Neural progenitor cell (in vitro differentiated cells): ENCODE measurements at regions not wholly inside any gene's neighbourhood (a gene's known extent, or its start where the extent isn't known, plus 50 kb on each side); places are given as distances from the start of the nearest gene placed in this dataset.
A peak's percentile ranks its signal among the peaks of the same experiment; 100 is the strongest.

Source experiments
- DNase-seq: peaks from one replicate; pipeline ENCODE4 v3.0.0-alpha.2; 2016; ENCODE audit warnings: low spot score
- H2AFZ ChIP-seq: fragments of 200-600 bp; sonication (generic); replicated peaks from 2 replicates; pipeline ENCODE4 v1.6.1; 2016; ENCODE audit warnings: antibody characterized with exemption
- H3F3A ChIP-seq: fragments of 200-600 bp; sonication (generic); 2 replicates; pipeline ENCODE4 v1.6.1; 2016; ENCODE audit warnings: antibody characterized with exemption, low read depth
- H3K27ac ChIP-seq: fragments of 200-600 bp; sonication (generic); 2 replicates; pipeline ENCODE4 v1.5.1; 2016; ENCODE audit warnings: mild to moderate bottlenecking
- H3K27me3 ChIP-seq: fragments of 200-600 bp; sonication (generic); 2 replicates; pipeline ENCODE4 v1.6.1; 2016; ENCODE audit warnings: mild to moderate bottlenecking, moderate library complexity
- H3K36me3 ChIP-seq: fragments of 200-600 bp; sonication (generic); 2 replicates; pipeline ENCODE4 v1.5.1; 2016
- H3K4me1 ChIP-seq: fragments of 200-600 bp; sonication (generic); 2 replicates; pipeline ENCODE4 v1.6.1; 2016; ENCODE audit warnings: mixed run types
- H3K4me2 ChIP-seq: fragments of 200-600 bp; sonication (generic); 2 replicates; pipeline ENCODE4 v1.6.1; 2016
- H3K4me3 ChIP-seq: fragments of 200-600 bp; sonication (generic); 2 replicates; pipeline ENCODE4 v1.5.1; 2016
- H3K79me2 ChIP-seq: fragments of 200-600 bp; sonication (generic); 2 replicates; pipeline ENCODE4 v1.6.1; 2016; ENCODE audit warnings: low read depth
- H3K9ac ChIP-seq: fragments of 200-600 bp; sonication (generic); 2 replicates; pipeline ENCODE4 v1.6.1; 2016
- H3K9me3 ChIP-seq: fragments of 200-600 bp; sonication (generic); 2 replicates; pipeline ENCODE4 v1.5.1; 2016; ENCODE audit warnings: low read depth
- H4K20me1 ChIP-seq: fragments of 200-600 bp; sonication (generic); 2 replicates; pipeline ENCODE4 v1.6.1; 2016; ENCODE audit warnings: low read depth
- H3K27ac Mint-ChIP-seq: 3 replicates; pipeline ENCODE4 v1.8.0; 2021; ENCODE audit warnings: mixed read lengths
- H3K27me3 Mint-ChIP-seq: 2 replicates; pipeline ENCODE4 v1.8.0; 2022; ENCODE audit warnings: low read depth, mild to moderate bottlenecking, inconsistent platforms, moderate library complexity, mixed read lengths; ENCODE audit not compliant: insufficient read depth
- H3K36me3 Mint-ChIP-seq: 3 replicates; pipeline ENCODE4 v1.8.0; 2021; ENCODE audit warnings: mixed read lengths
- H3K4me1 Mint-ChIP-seq: 3 replicates; pipeline ENCODE4 v1.8.0; 2021; ENCODE audit warnings: mixed read lengths
- H3K4me3 Mint-ChIP-seq: 3 replicates; pipeline ENCODE4 v1.8.0; 2021; ENCODE audit warnings: mild to moderate bottlenecking, moderate library complexity, mixed read lengths
- H3K9me3 Mint-ChIP-seq: 3 replicates; pipeline ENCODE4 v1.8.0; 2020; ENCODE audit warnings: mixed read lengths
- EZH2 ChIP-seq: fragments of 200-600 bp; sonication (generic); IDR thresholded peaks from 2 replicates; pipeline ENCODE4 v1.6.1; 2017; ENCODE audit warnings: antibody characterized with exemption, mild to moderate bottlenecking, moderate library complexity
- EZH2phosphoT487 ChIP-seq: fragments of 200-600 bp; sonication (generic); IDR thresholded peaks from 2 replicates; pipeline ENCODE4 v1.6.1; 2017; ENCODE audit warnings: antibody characterized with exemption
- TF ChIP-seq, protein P1 (sequence below): fragments of 200-600 bp; sonication (generic); IDR thresholded peaks from 2 replicates; pipeline ENCODE4 v1.5.1; 2017; ENCODE audit warnings: antibody characterized with exemption, mild to moderate bottlenecking

DNA sequence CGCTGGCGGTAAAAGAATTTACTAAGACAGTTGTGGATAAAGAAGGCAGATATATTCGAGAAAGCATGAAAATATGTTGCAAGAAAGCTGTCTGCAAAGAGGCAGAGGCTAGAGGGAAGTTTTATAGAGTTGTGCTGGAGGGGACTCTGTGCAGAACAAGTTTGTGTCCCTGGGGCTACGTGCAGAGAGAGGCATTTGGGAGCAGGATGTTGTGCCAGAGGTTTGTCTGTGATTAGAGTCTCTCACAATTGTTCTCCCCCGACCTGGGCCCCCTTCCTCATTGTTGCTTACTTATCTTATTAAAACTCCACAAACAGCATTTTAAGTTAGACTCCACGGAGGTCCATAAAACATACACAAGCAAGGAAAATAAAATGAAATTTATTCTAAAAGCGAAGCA is 831.3 kb downstream of the NLGN4X start:
- Histone ChIP-seq H3K4me1 (peaks cover 9% of the 10 kb centered on the region), H2AFZ (peak overlapping the region; percentile 50), H3K4me2 (peak overlapping the region; percentile 22), H3K27ac (no peak overlapping the region), H3F3A (peaks cover 5% of the 10 kb centered on the region), H3K36me3 (no peaks in the 10 kb centered on the region), H3K4me3 (no peak overlapping the region), H4K20me1 (no peaks in the 10 kb centered on the region), H3K79me2 (no peaks in the 10 kb centered on the region), H3K27me3 (no peaks in the 10 kb centered on the region), H3K9ac (no peak overlapping the region), H3K9me3 (no peaks in the 10 kb centered on the region)
- peak; percentile 34 for DNase-seq
- Mint-ChIP-seq H3K4me3 (no peak overlapping the region), H3K27ac (no peak overlapping the region), H3K4me1 (peaks cover 20% of the 10 kb centered on the region), H3K36me3 (no peaks in the 10 kb centered on the region), H3K9me3 (no peaks in the 10 kb centered on the region), H3K27me3 (peaks cover 2% of the 10 kb centered on the region)
- TF ChIP-seq EZH2phosphoT487 (no peak), EZH2 (no peak)
- TF ChIP-seq, protein P1, sequence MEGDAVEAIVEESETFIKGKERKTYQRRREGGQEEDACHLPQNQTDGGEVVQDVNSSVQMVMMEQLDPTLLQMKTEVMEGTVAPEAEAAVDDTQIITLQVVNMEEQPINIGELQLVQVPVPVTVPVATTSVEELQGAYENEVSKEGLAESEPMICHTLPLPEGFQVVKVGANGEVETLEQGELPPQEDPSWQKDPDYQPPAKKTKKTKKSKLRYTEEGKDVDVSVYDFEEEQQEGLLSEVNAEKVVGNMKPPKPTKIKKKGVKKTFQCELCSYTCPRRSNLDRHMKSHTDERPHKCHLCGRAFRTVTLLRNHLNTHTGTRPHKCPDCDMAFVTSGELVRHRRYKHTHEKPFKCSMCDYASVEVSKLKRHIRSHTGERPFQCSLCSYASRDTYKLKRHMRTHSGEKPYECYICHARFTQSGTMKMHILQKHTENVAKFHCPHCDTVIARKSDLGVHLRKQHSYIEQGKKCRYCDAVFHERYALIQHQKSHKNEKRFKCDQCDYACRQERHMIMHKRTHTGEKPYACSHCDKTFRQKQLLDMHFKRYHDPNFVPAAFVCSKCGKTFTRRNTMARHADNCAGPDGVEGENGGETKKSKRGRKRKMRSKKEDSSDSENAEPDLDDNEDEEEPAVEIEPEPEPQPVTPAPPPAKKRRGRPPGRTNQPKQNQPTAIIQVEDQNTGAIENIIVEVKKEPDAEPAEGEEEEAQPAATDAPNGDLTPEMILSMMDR, result no peak

DNA sequence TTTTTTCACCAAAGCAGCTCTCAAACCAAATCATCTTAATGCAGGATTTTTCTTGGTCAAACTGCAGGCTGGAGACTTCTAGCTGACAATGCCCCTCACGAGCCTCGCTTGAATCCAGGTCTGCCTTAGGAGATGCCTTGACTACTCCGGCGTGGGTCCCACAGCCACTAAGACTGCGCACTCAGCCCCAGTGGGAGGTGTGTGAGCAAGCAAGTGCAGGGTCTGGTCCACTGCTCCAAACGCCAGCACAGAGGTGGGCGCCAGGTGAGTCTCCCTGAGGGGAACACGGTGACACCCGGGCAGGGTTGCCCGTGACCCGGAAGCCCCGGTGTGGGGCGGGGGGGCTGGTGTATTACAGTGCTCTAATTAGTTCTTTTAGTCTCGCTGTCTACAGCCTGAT is 838.3 kb downstream of the NLGN4X start:
- no peak overlapping the region for H3K4me2 ChIP-seq
- no peak overlapping the region for H2AFZ ChIP-seq
- Mint-ChIP-seq H3K36me3 (no peaks in the 10 kb centered on the region), H3K9me3 (peaks cover 4% of the 10 kb centered on the region), H3K4me1 (peaks cover 4% of the 10 kb centered on the region), H3K27me3 (peaks cover 2% of the 10 kb centered on the region), H3K27ac (no peak overlapping the region), H3K4me3 (no peak overlapping the region)
- no peaks in the 10 kb centered on the region for H3K27me3 ChIP-seq
- no peak for DNase-seq
- H3K79me2 ChIP-seq, result no peaks in the 10 kb centered on the region
- no peaks in the 10 kb centered on the region for H4K20me1 ChIP-seq
- H3K4me1 ChIP-seq, result no peaks in the 10 kb centered on the region
- H3K27ac ChIP-seq, result no peak overlapping the region
- no peaks in the 10 kb centered on the region for H3K36me3 ChIP-seq
- H3K9ac ChIP-seq, result no peak overlapping the region
- no peaks in the 10 kb centered on the region for H3K9me3 ChIP-seq
- TF ChIP-seq, protein P1, result no peak
- TF ChIP-seq EZH2phosphoT487, result no peak
- no peak for TF ChIP-seq EZH2
- H3F3A ChIP-seq, result no peaks in the 10 kb centered on the region
- no peak overlapping the region for H3K4me3 ChIP-seq

DNA sequence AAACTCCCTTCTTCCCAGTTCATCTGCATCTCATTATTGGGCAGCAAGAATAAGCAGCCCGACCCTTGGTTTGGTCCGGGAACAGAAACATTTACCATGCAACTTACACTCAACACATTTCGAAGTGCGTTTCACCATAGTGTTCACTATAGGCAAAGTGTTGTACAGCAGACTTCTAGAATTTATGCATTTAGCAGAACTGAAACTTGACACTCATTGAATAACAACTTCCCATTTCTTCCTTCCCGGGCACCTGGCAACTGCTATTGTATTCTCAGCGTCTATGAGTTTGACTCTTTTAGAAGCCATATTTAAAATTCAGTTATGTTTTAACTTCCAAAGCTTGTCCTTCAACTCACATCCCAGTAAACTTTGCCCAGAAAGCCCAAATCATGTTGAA is 840.6 kb downstream of the NLGN4X start:
- Histone ChIP-seq H3K79me2 (no peaks in the 10 kb centered on the region), H3F3A (no peaks in the 10 kb centered on the region), H3K36me3 (no peaks in the 10 kb centered on the region), H3K9ac (no peak overlapping the region), H3K4me1 (no peaks in the 10 kb centered on the region), H3K4me2 (no peak overlapping the region), H3K9me3 (no peaks in the 10 kb centered on the region), H3K27ac (no peak overlapping the region), H2AFZ (no peak overlapping the region), H4K20me1 (no peaks in the 10 kb centered on the region), H3K27me3 (no peaks in the 10 kb centered on the region), H3K4me3 (no peak overlapping the region)
- DNase-seq, result no peak
- Mint-ChIP-seq H3K27me3 (peaks cover 2% of the 10 kb centered on the region), H3K27ac (no peak overlapping the region), H3K9me3 (peaks cover 4% of the 10 kb centered on the region), H3K4me1 (peaks cover 4% of the 10 kb centered on the region), H3K36me3 (no peaks in the 10 kb centered on the region), H3K4me3 (no peak overlapping the region)
- TF ChIP-seq EZH2 (no peak), EZH2phosphoT487 (no peak)
- TF ChIP-seq, protein P1, result no peak
